Fibroblast of lung (primary cell): ENCODE measurements at regions not wholly inside any gene's neighbourhood (a gene's known extent, or its start where the extent isn't known, plus 50 kb on each side); places are given as distances from the start of the nearest gene placed in this dataset.

Experiments used
- EZH2 ChIP-seq: IDR thresholded peaks from 2 replicates; pipeline ENCODE4 v1.5.1; 2012; ENCODE audit warnings: low read length, control low read depth, mild to moderate bottlenecking; ENCODE audit errors: missing control alignments
- TF ChIP-seq, protein P1 (sequence below), 2 donors: IDR thresholded peaks in 1 of 2; conservative IDR thresholded peaks in 1 of 2; 1 replicate in 1 of 2; 2 replicates in 1 of 2; pipeline ENCODE4 v1.5.1; 2011 to 2012; ENCODE audit warnings: low read length in 2 of 2, control low read depth in 1 of 2, inconsistent platforms in 1 of 2, low read depth in 1 of 2, mild to moderate bottlenecking in 1 of 2

GRCh38 chr18:2180586-2180985 is 390.7 kb downstream of the METTL4 start:
- TF ChIP-seq, protein P1, sequence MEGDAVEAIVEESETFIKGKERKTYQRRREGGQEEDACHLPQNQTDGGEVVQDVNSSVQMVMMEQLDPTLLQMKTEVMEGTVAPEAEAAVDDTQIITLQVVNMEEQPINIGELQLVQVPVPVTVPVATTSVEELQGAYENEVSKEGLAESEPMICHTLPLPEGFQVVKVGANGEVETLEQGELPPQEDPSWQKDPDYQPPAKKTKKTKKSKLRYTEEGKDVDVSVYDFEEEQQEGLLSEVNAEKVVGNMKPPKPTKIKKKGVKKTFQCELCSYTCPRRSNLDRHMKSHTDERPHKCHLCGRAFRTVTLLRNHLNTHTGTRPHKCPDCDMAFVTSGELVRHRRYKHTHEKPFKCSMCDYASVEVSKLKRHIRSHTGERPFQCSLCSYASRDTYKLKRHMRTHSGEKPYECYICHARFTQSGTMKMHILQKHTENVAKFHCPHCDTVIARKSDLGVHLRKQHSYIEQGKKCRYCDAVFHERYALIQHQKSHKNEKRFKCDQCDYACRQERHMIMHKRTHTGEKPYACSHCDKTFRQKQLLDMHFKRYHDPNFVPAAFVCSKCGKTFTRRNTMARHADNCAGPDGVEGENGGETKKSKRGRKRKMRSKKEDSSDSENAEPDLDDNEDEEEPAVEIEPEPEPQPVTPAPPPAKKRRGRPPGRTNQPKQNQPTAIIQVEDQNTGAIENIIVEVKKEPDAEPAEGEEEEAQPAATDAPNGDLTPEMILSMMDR (conservative IDR thresholded peaks at IDR 0.05 in 1 of 2, IDR thresholded peaks at IDR 0.05 in 1 of 2; ENCODE audit: low read depth in 1 of 2, low read length in 2 of 2), result no peak
- no peak for TF ChIP-seq EZH2
